Activated gamma-delta T cell treated with Interleukin-2 at 50 U/mL for 16 hours (primary cell): ENCODE measurements at regions not wholly inside any gene's neighbourhood (a gene's known extent, or its start where the extent isn't known, plus 50 kb on each side); places are given as distances from the start of the nearest gene placed in this dataset.

ENCODE experiments used
- DNase-seq: peaks from one replicate; pipeline ENCODE4 v3.0.0-alpha.2; 2020

- DNase-seq = no peak
Observed at GRCh38 chr2:193583638-193584400, 1389.1 kb upstream of the TMEFF2 start.

- no peak for DNase-seq
Observed at GRCh38 chr2:193581807-193582206, 1387.1 kb upstream of the TMEFF2 start.

GRCh38 chr2:193580176-193580950, 1385.6 kb upstream of the TMEFF2 start:
- DNase-seq = no peak

- DNase-seq = no peak
Observed at GRCh38 chr2:193566886-193567285, 1372.2 kb upstream of the TMEFF2 start.

- DNase-seq = no peak
Observed at GRCh38 chr2:193566276-193566675, 1371.5 kb upstream of the TMEFF2 start.

- DNase-seq = no peak
Observed at GRCh38 chr2:193562031-193562430, 1367.3 kb upstream of the TMEFF2 start.

GRCh38 chr2:193561054-193561453, 1366.3 kb upstream of the TMEFF2 start:
- no peak for DNase-seq

- DNase-seq = no peak
Observed at GRCh38 chr2:193556766-193557470, 1362.2 kb upstream of the TMEFF2 start.

GRCh38 chr2:193549661-193550060, 1354.9 kb upstream of the TMEFF2 start:
- no peak for DNase-seq

GRCh38 chr2:193542762-193543161, 1348.0 kb upstream of the TMEFF2 start:
- DNase-seq = no peak

GRCh38 chr2:193539188-193539587, 1344.5 kb upstream of the TMEFF2 start:
- DNase-seq = no peak

GRCh38 chr2:193538061-193538460, 1343.3 kb upstream of the TMEFF2 start:
- DNase-seq = no peak

- no peak for DNase-seq
Observed at GRCh38 chr2:193537531-193537930, 1342.8 kb upstream of the TMEFF2 start.

- DNase-seq = no peak
Observed at GRCh38 chr2:193528458-193528857, 1333.7 kb upstream of the TMEFF2 start.

- no peak for DNase-seq
Observed at GRCh38 chr2:193527146-193527545, 1332.4 kb upstream of the TMEFF2 start.

- no peak for DNase-seq
Observed at GRCh38 chr2:193523662-193524061, 1328.9 kb upstream of the TMEFF2 start.

GRCh38 chr2:193521523-193521922, 1326.8 kb upstream of the TMEFF2 start:
- no peak for DNase-seq

GRCh38 chr2:193520709-193521458, 1326.2 kb upstream of the TMEFF2 start:
- no peak for DNase-seq

GRCh38 chr2:193518041-193518817, 1323.5 kb upstream of the TMEFF2 start:
- DNase-seq = no peak

- DNase-seq = no peak
Observed at GRCh38 chr2:193517615-193518014, 1322.9 kb upstream of the TMEFF2 start.

GRCh38 chr2:193506035-193506434, 1311.3 kb upstream of the TMEFF2 start:
- DNase-seq = no peak

GRCh38 chr2:193505620-193506019, 1310.9 kb upstream of the TMEFF2 start:
- DNase-seq = no peak
